ENCODE measurements at regions not wholly inside any gene's neighbourhood (a gene's known extent, or its start where the extent isn't known, plus 50 kb on each side); places are given as distances from the start of the nearest gene placed in this dataset.

- DNase-seq (ENCODE audit: low read depth) = no peak
Observed at GRCh38 chr2:133720429-133720828, 152.2 kb upstream of the NCKAP5 start.

GRCh38 chr2:133721118-133721517 is 152.9 kb upstream of the NCKAP5 start:
- no peak for DNase-seq (ENCODE audit: low read depth)

- no peak for DNase-seq (ENCODE audit: low read depth)
Observed at GRCh38 chr2:133723133-133723532, 154.9 kb upstream of the NCKAP5 start.

GRCh38 chr2:133726973-133727372 is 158.7 kb upstream of the NCKAP5 start:
- no peak for DNase-seq (ENCODE audit: low read depth)

GRCh38 chr2:133732059-133732458 is 163.8 kb upstream of the NCKAP5 start:
- no peak for DNase-seq (ENCODE audit: low read depth)

- no peak for DNase-seq (ENCODE audit: low read depth)
Observed at GRCh38 chr2:133732982-133733900, 165.0 kb upstream of the NCKAP5 start.

- peak; percentile 55 for DNase-seq (ENCODE audit: low read depth)
Observed at GRCh38 chr2:133733901-133734255, 165.6 kb upstream of the NCKAP5 start.

GRCh38 chr2:133734716-133735495 is 166.6 kb upstream of the NCKAP5 start:
- no peak for DNase-seq (ENCODE audit: low read depth)

GRCh38 chr2:133736674-133737073 is 168.4 kb upstream of the NCKAP5 start:
- DNase-seq (ENCODE audit: low read depth) = no peak

GRCh38 chr2:133737242-133737993 is 169.2 kb upstream of the NCKAP5 start:
- no peak for DNase-seq (ENCODE audit: low read depth)

GRCh38 chr2:133739039-133739438 is 170.8 kb upstream of the NCKAP5 start:
- DNase-seq (ENCODE audit: low read depth) = no peak

- DNase-seq (ENCODE audit: low read depth) = no peak
Observed at GRCh38 chr2:133740500-133740899, 172.2 kb upstream of the NCKAP5 start.

- DNase-seq (ENCODE audit: low read depth) = no peak
Observed at GRCh38 chr2:133748007-133748700, 179.9 kb upstream of the NCKAP5 start.

GRCh38 chr2:133753665-133754064 is 185.4 kb upstream of the NCKAP5 start:
- DNase-seq (ENCODE audit: low read depth) = peak; percentile 29

GRCh38 chr2:133755480-133756300 is 187.4 kb upstream of the NCKAP5 start:
- DNase-seq (ENCODE audit: low read depth) = peak; percentile 59

GRCh38 chr2:133756833-133757232 is 188.6 kb upstream of the NCKAP5 start:
- peak; percentile 30 for DNase-seq (ENCODE audit: low read depth)

- DNase-seq (ENCODE audit: low read depth) = peak; percentile 81
Observed at GRCh38 chr2:133760376-133760775, 192.1 kb upstream of the NCKAP5 start.

- DNase-seq (ENCODE audit: low read depth) = peak; percentile 22
Observed at GRCh38 chr2:133765658-133766057, 197.4 kb upstream of the NCKAP5 start.

- no peak for DNase-seq (ENCODE audit: low read depth)
Observed at GRCh38 chr2:133766164-133766832, 198.0 kb upstream of the NCKAP5 start.

- no peak for DNase-seq (ENCODE audit: low read depth)
Observed at GRCh38 chr2:133768256-133768655, 200.0 kb upstream of the NCKAP5 start.

Measured in Daoy (cell line).